ENCODE measurements at regions not wholly inside any gene's neighbourhood (a gene's known extent, or its start where the extent isn't known, plus 50 kb on each side); places are given as distances from the start of the nearest gene placed in this dataset.
A peak's percentile ranks its signal among the peaks of the same experiment; 100 is the strongest.
"Not testable (repeated sequence)": the region's sequence is repeated elsewhere in the genome, so short reads cannot be mapped to it uniquely, and the experiment has no call there.

DNA sequence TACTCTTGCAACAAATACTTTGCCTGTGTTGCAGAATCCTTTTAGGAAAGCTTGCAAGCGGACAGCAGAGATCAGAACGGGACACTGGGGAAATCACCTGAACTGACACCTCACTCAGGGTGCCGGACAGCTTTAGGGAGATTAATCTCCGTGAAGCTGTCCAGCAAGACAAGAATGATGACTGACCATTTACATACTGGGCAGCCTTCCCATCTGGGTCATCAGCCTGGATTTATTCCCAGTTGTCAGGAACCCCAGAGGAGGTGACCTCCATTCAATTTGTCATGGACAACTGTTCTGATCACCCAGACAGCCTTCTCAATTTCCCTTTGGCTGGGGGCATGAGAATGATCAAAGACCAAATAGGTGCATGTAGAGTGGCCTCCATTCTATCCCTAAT lies 93.0 kb upstream of the EGFL6 start:
- DNase-seq (ENCODE audit: low spot score): no peak

GRCh38 chrX:13474164-13474516 lies 95.3 kb upstream of the EGFL6 start:
- DNase-seq (ENCODE audit: low spot score): no peak

DNA sequence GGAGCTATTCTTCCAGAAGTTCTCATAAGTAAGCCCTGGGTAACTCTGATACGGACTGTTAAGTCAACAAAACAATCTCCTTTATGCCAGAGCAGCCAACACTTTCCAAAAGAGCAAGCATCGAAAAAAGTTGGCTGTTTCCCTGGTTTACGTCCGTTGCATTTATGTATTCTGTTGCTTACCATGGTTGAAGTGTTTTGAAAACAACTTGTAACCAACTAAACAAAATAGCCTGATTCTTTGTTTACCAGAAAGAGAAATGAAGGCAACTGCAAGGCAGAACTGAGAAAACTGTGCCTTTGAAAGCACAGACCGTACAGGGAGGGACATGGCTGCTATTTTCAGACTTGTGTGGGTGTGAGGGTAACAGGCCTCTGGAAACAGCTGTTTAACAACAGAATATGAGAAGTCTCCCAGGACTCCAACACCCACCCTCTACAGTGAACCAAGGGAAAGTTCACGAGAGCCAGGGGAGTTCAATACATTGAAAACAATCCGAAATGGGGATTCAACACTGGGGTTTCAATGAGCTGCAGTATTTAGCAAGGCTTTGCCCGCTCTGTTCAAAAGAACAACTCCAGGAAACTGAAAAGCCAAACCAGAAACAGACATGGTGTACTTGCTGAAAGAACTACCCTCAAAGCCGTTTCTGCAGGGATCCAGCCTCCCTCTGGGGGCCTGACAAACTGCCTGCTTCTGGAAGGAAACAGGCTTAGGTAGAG lies 95.8 kb upstream of the EGFL6 start:
- no peak for DNase-seq (ENCODE audit: low spot score)

DNA sequence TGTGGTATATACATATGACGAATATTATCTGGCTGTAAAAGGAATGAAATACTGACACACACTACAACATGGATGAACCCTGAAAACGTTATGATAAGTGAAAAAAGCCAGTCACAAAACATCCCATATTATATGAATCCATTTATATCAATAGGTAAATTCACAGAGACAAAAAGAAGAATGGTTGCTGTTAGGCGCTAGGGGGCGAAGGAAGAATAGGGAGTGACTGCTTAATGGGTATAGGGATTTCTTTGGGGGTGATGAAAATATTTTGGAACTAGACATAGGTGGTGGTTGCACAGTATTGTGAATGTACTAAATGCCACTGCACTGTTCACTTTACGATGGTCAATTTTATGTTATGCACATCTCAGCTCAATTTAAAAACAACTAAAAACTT lies 96.4 kb upstream of the EGFL6 start:
- DNase-seq (ENCODE audit: low spot score): no peak

GRCh38 chrX:13471269-13471668 lies 98.1 kb upstream of the EGFL6 start:
- no peak for DNase-seq (ENCODE audit: low spot score)

GRCh38 chrX:13470685-13470977 lies 98.8 kb upstream of the EGFL6 start:
- no peak for DNase-seq (ENCODE audit: low spot score)

DNA sequence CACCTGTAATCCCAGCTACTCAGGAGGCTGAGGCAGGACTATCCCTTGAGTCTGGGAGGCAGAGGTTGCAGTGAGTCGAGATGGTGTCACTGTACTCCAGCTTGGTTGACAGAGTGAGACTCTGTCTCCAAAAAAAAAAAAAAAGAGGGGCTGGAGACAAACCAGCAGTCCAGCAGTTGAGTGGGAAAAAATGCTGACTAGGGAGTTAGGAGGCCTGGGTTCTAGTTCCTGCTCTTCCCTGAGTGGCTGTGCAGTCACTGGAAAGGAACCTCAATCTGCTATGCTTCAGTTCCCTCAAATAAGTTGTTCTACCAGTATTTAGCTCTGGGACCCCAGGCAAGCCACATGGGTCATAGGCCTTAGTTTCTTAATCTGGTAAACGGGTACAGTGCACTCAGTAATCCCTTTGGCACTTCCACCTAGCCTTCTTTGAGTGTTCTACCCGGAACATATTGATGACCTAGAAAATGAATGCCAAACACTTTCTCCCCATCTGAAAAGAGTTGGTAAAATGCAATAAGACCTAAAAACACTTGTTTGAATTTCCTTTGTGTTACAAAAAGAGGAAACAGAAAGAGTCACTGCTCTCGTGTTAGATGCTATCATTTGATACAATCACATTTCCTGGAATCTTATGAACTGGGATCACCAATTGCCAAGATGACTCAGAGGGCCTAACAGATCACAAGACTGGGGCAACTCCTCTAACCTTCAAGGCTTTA lies 99.3 kb upstream of the EGFL6 start:
- no peak for DNase-seq (ENCODE audit: low spot score)

- DNase-seq (ENCODE audit: low spot score): no peak
These were observed 101.3 kb upstream of the EGFL6 start for GRCh38 chrX:13468096-13468495.

DNA sequence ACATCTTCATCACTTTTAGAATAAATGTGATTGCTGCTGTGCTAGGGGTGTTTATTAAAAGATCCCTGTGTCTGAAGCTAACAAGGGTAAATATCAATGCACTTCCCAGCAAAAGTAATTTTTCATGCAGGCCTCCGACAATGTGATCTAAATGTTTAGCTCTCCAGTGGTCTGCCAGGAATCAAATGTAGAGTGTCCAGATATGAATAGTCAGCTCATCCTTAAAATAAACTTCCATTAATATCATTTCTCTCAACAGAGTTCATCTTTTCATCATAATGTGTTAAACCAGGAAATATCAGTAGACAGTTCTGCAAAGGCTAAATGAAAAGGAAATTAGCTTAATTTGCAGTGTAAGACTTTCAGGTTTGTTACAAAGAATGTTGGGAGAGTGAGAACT lies 102.2 kb upstream of the EGFL6 start:
- DNase-seq (ENCODE audit: low spot score): no peak

- no peak for DNase-seq (ENCODE audit: low spot score)
These were observed 104.7 kb upstream of the EGFL6 start for GRCh38 chrX:13464599-13465275.

DNA sequence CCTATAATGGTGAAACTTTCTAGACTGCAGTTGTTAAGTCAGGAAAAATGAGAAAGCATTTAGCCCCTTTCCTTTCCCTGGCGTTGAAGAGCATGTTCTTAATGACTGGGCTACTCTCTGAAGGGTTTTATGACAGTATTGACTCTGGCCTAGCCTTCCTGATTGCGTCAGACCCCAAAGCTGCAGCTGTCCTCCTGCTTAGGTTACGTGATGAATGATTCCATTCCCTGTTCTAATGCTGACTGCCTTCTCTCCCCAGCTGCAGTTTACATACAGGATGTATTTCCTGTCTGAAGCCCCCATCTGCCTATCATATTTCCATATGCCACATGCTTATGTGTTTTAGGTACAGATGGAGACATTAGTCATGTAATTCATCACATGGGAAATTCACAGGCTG lies 105.8 kb upstream of the EGFL6 start:
- peak; percentile 42 for DNase-seq (ENCODE audit: low spot score)

DNA sequence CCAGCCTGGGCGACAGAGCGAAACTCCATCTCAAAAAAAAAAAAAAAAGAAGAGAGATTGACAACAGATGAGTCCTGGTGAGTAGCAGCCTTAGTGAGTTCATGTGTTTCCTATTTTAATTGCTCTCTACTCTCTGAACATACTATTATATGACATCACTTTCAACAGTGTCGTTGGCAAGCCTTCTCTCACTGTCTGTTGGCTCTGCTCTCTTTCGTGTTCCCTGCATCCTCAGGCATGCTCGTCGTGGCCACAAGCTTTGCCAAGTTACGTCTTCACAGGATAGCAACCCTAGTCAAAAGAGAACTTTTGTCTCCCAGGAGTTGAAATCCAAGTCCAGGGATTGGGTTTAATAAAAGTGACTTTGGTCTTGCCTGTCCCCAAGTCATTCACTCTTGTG lies 117.1 kb upstream of the EGFL6 start:
- no peak for DNase-seq (ENCODE audit: low spot score)

GRCh38 chrX:13449441-13449840 lies 120.0 kb upstream of the EGFL6 start:
- no peak for DNase-seq (ENCODE audit: low spot score)

- no peak for DNase-seq (ENCODE audit: low spot score)
These were observed 120.5 kb upstream of the EGFL6 start for GRCh38 chrX:13448941-13449340.

- DNase-seq (ENCODE audit: low spot score): not testable (repeated sequence)
These were observed 121.8 kb upstream of the ATXN3L start for GRCh38 chrX:13441608-13442007.

DNA sequence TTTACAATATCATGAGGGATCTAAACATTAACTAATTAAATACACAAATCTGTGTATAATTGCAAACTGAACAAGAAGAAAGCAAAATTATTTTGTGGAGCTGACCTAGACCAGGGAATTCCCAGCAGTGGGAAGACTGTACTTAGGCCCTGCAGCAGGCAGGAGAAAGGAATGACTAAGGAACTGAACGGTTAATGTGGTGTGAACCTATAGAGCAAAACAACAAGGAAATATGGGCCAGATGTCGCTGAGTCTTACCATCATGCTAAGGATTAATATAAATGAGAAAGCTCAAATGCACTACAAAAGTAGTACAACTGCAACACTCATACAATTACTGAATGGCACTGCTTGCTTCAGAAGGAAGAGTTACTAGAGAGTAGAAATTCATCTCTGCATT lies 120.3 kb upstream of the ATXN3L start:
- DNase-seq (ENCODE audit: low spot score): no peak

DNA sequence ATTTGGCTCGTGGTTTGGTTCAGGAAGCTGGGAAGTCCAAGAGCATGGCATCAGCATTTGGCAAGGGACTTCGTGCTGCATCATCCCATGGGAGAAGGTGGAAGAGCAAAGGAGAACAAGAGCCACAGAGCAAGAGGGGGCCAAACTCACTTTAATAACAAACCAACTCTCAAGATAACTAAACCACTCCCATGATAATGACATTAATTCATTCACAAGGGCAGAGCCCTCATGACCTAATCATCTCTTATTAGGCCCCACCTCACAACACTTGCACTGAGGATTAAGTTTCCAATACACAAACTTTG lies 113.4 kb upstream of the ATXN3L start:
- no peak for DNase-seq (ENCODE audit: low spot score)

GRCh38 chrX:13432414-13433297 lies 112.8 kb upstream of the ATXN3L start:
- DNase-seq (ENCODE audit: low spot score): no peak

DNA sequence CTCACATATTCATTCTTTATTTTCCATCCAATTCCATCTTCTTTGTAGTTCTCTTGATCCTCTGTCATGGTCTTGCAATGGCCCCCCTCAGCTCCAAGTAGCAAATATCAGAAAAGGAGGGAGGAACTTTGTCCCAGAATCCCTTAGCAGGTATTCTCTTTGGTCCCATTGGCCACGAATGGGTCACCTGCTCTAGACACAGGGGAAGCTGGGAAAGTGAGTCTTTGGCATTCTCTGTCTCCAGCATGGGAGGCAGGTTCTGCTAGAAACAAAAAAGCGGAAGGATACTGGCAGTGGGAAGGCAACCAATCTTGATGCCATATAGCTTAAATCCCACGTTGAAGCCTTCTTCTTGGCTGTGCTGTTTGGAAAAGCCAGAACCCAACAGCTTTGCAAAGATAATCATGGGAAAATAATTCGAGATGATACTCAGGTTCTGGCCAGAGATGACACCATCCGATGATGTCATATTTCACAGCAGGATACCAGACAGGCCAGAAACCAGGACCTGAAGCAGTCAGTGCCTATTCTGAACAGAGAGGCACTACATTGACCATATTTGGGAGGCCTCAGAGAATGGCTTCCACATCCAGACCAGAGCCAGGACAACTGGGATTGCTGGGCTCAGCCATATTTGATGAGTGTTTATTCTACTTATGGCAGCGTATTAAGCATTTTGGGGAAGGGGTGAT lies 110.4 kb upstream of the ATXN3L start:
- no peak for DNase-seq (ENCODE audit: low spot score)

- DNase-seq (ENCODE audit: low spot score): no peak
These were observed 108.4 kb upstream of the ATXN3L start for GRCh38 chrX:13428053-13428786.

DNA sequence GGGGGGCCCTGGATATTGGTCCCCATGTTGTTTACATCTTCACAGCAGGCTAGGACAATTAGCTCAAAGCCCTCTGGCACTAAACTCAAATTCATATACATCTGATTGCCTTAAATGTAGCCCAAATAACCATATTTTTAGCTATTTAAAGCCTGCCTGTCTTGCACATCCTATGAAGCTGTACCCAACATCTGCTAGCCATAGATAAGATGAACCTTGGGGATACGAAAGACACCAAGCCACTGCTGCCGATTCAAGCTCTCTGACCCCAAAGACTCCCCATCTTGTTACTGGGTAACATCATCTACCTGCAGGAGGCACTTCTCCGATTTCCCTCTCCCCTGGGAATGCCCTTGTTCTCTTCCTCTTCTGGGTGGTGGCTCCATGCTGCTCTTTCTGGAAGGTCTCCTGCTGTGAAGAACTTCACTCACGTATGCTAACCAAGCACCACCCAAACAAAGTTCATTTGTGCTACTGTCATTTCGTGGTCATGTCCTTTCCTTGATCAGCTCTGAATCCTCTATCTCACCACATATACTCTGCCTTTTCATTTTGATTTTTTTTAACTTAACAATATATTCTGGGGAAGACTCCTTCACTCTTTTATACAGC lies 107.7 kb upstream of the ATXN3L start:
- DNase-seq (ENCODE audit: low spot score): no peak

Data from SW480 (cell line).